GM12875 (cell line): ENCODE measurements at regions not wholly inside any gene's neighbourhood (a gene's known extent, or its start where the extent isn't known, plus 50 kb on each side); places are given as distances from the start of the nearest gene placed in this dataset.

ENCODE experiments used
- H3K4me3 ChIP-seq: one replicate; pipeline ENCODE4 v1.5.1; 2011; ENCODE audit warnings: low read depth, low read length, control low read depth
- CTCF ChIP-seq: IDR thresholded peaks from 2 replicates; pipeline ENCODE4 v1.5.1; 2011; ENCODE audit warnings: low read depth, mild to moderate bottlenecking, control low read depth, inconsistent platforms, low read length, moderate library complexity, borderline replicate concordance; ENCODE audit not compliant: insufficient read depth

DNA sequence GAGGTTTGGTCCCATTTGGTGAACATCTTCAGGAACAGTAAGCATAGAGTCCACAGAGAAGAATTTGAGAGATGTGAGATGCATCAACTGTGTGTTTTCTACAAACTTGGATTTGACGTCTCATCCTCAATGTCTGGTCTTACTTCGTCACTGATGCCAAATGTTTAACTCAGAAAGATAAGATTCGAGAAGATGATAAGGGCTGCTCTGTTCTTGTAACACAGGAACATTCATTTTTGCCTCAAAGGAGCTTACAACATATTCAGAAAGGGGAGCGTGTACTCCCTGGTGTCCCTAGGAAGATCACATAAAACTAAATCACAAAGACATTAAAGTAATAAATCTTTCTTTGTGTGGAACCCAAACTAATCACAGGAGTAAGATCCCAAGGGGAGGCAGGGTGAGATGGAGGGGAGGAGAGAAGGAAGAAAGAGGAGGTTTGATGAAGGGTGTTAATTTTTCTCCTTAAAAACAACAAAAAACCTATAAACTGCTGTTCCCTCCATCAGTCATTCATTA is 247.7 kb upstream of the IRS2 start:
- no peak for TF ChIP-seq CTCF
- no peak overlapping the region for H3K4me3 ChIP-seq

- no peak for TF ChIP-seq CTCF
- H3K4me3 ChIP-seq = no peak overlapping the region
Observed at GRCh38 chr13:110032969-110033368, 246.6 kb upstream of the IRS2 start.

DNA sequence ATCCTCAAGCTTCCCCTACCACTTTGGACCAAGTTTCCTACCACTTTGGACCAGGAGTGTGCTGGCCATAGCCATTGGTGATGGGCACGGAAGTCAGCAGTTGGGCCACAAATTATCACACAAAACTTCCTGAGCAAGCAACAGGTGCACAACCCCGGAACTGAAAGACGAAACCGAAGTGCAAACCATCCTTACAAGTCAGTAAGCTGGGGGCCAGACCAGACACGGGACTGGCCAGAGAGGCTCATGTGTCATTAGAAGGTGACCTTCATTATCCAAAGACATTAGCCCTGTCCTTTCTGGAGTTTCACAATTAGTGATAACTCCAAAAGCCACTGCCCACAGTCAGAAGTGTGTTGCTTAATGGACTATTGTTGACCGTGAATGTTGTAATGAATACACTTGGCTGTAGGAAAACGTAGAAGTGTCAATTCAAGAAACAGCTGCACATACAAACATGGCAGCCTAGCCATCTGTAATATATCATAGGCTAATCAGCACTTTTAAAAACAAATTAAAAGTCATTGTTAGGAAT is 244.1 kb upstream of the IRS2 start:
- H3K4me3 ChIP-seq = no peak overlapping the region
- TF ChIP-seq CTCF = no peak

GRCh38 chr13:110028838-110029621 is 242.6 kb upstream of the IRS2 start:
- no peak overlapping the region for H3K4me3 ChIP-seq
- TF ChIP-seq CTCF = no peak

- H3K4me3 ChIP-seq = no peak overlapping the region
- TF ChIP-seq CTCF = no peak
Observed at GRCh38 chr13:110028311-110028710, 241.9 kb upstream of the IRS2 start.

GRCh38 chr13:110027470-110028240 is 241.3 kb upstream of the IRS2 start:
- TF ChIP-seq CTCF = no peak

DNA sequence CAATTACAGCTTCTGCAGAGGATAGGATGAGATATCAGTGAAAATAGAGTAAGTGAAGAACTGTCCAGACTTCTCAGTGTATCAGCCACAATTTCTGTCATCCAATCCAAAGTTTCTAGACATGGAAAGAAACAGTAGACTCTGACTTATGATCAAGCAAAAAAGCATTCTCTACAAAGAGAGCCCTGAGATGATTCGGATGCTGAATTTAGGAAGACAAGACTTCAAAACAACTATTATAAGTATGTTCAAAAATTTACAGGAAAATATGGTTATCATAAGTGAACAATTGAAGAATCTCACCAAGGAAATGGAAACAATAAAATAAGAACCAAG is 238.2 kb upstream of the IRS2 start:
- TF ChIP-seq CTCF = no peak
- no peak overlapping the region for H3K4me3 ChIP-seq

More at GRCh38 chr13:110027470-110028240, 241.3 kb upstream of the IRS2 start:
- no peak overlapping the region for H3K4me3 ChIP-seq
